A172 (cell line): ENCODE measurements at regions not wholly inside any gene's neighbourhood (a gene's known extent, or its start where the extent isn't known, plus 50 kb on each side); places are given as distances from the start of the nearest gene placed in this dataset.

Experiments
- DNase-seq: peaks from one replicate; pipeline ENCODE4 v3.0.0-alpha.2; 2015; ENCODE audit warnings: low spot score

GRCh38 chr17:13736916-13737315 lies 135.2 kb upstream of the HS3ST3A1 start:
- no peak for DNase-seq

- DNase-seq = no peak
Measured at GRCh38 chr17:13740686-13741085, 139.0 kb upstream of the HS3ST3A1 start.

- no peak for DNase-seq
Measured at GRCh38 chr17:13741744-13742143, 140.0 kb upstream of the HS3ST3A1 start.

DNA sequence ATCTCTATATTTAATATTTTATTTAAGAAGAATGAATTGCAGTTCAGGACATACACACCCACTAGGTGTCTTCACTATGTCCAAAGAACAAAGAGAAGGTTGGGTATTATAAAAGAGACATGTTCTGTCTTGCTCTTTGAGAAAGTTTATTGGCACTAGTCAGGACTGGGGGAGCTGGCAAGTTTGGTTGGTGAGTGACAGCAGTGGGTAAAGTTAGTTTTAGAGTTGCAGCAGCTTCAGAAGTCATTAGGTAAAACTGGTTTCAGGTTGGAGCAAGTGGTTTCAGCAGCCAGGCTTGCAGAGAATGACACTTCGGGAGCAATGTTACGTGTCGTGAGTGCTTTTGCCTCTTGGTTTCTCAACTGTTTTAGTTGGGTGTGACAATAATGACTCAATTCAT lies 142.2 kb upstream of the HS3ST3A1 start:
- DNase-seq = no peak

- no peak for DNase-seq
Measured at GRCh38 chr17:13746404-13746803, 144.7 kb upstream of the HS3ST3A1 start.

DNA sequence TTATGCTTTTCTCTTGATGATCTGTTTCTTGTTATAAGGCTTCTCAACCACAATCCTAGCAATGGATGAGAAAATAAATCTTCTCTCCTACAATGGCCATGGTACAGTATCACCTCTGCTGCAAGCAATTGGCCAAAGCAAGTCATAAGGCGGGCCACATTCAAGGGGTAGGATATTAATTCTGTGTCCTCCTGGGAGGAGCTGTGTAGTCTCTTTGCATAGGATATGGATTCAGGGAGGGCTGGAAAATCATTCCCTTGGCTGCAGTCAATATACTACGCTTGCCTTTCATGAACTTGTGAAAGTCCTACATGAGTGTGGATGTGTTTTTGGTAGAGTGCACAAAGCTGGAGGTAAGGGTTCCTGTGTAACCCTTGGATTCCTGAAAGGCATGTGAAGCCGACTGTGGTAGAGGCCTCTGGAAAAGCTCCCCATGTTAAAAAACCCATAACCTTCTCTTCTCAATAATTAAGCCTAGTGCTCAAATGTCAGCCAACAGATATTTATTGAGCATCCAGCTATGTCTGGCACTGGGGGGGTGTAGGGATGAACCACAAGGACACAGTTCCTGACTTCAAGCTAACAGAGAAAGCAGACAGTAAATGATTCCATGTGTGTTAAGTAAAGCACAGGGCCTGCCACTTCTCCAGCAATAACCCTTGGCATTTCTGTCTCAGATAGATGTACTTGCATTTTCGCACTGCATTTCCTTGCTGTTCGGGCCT lies 147.6 kb upstream of the HS3ST3A1 start:
- DNase-seq = no peak

DNA sequence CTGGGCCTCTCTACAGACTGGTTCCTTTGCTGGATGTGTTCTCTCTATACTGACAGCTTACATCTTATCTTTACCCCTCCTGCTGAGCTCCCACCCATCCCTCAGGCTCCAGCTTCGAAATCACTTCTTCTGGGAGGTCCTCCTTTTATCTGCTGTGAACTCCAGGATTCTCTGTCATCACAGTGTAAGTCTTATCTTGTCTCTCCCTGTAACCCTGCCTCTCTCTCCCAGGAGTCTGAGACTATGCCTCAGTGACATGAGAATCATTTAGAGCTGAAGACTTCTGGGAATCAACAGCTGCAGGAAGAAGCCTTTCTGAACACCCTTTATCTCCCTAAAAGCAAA lies 148.1 kb upstream of the HS3ST3A1 start:
- no peak for DNase-seq

GRCh38 chr17:13750816-13751793 lies 149.4 kb upstream of the HS3ST3A1 start:
- peak; percentile 69 for DNase-seq

- DNase-seq = no peak
Measured at GRCh38 chr17:13753154-13753553, 151.4 kb upstream of the HS3ST3A1 start.

- DNase-seq = no peak
Measured at GRCh38 chr17:13753771-13754170, 152.0 kb upstream of the HS3ST3A1 start.

GRCh38 chr17:13755851-13756250 lies 154.1 kb upstream of the HS3ST3A1 start:
- DNase-seq = no peak

GRCh38 chr17:13756763-13757162 lies 155.0 kb upstream of the HS3ST3A1 start:
- no peak for DNase-seq

DNA sequence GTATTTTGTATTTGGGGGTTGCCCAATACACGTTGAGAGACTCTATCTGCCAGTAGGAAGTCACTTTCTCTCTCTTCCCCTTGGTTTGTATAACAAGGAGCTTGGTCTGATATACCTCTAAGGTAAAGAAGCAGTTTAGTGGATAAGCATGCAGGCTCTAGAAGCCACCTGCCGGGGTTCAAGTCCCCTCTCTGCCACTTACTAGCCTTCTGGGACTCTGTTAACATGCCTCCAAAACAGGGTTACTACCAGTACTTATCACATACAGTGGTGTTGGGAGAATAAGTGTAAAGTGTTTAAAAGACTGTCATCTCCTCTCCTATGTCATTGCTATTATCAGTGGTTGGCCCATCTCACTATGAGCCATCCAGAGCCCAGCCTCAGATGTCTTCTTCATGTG lies 156.1 kb upstream of the HS3ST3A1 start:
- no peak for DNase-seq

DNA sequence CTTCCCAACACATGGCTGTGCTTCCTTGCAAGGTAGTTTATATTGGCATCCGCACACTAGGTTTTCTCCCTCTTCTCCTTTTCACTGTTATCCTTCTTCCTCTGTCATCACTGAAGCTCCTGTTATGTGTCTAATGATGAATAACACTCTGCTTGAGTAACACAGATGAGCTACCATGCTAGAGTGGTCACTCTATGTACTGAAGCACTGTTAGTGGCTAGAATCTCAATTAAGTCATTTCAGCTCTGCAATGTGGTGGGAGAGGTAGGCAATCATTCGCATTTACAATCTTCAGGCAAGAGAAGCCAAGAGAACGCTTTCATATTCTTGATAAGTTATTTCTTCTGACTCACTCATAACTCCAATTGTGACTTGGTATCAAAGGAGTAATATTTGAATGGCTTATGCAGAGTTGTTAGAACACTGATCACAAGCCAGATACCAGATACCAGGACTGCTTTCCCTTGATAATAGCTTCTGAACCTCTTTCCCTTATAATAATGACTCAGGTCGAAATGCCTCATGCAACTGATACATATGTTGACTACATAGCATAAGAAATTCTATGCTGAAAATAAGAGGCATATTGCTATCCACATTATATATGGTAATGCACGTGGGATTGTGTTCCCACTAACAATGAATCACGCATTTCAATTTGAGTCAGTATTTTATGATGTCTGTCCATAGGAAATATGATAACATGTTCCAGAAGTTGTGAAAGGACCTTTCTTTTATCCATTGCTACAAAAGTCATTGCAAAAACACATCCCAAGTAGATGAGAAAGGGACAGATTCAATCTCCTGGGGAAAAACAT lies 158.0 kb upstream of the HS3ST3A1 start:
- DNase-seq = no peak

DNA sequence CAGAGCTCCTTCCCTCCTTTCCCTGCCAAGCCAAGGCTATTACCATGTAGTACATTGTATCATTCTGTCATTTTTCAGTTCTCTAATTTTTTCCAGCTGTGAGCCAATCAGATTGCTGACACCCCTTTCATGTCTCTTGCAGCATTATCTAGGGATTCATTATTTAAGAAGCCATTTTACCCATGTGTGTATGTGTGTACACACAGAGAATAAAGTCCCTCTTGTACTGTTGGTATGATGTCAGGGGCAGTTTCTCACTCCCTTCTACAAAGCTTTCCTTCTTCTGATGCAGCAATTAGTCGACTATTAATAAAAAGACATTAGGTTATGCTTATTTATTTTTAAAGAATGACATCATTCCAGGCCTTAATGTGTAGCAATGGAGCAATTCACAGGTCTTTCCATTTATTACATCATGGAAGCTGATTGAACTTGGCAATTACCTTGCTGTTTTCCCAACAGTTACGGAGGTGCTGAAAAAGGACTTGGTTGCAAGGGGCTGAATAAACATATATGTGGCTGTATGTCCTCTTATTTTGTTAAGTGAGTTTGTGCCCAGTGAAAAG lies 159.4 kb upstream of the HS3ST3A1 start:
- DNase-seq = no peak

DNA sequence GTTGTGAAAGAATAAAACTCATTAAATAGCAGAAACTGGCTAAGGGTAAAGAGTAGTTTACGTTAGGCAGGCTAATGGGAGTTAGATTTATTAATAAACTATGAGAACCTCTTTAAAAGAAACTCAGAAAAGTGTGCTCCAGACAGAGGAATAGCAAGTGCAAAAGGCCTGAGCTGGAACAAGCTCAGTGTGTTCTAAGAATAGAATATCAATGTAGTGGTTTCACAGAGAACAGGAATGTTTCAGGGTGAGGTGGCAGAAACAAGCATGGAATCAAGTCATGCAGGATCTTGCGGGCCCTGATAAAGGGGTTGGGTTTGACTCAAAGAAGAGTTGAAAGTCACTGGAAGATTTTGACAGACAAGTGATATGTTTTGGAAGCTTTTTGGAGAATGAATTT lies 164.0 kb upstream of the HS3ST3A1 start:
- DNase-seq = no peak

DNA sequence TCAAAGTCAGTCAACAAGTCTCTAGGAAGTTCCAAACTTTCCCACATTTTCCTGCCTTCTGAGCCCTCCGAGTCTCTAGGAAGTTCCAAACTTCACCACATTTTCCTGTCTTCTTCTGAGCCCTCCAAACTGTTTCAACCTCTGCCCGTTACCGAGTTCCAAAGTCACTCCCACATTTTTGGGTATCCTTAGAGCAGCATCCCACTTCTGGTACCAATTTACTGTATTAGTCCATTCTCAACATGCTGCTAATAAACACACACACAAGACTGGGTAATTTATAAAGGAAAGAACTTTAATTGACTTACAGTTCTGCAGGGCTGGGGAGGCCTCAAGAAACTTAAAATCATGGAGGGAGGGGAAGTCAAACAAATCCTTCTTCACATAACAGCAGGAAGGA lies 169.0 kb upstream of the HS3ST3A1 start:
- DNase-seq = no peak

GRCh38 chr17:13775450-13775849 lies 173.7 kb upstream of the HS3ST3A1 start:
- DNase-seq = no peak

GRCh38 chr17:13776027-13776551 lies 174.4 kb upstream of the HS3ST3A1 start:
- no peak for DNase-seq

DNA sequence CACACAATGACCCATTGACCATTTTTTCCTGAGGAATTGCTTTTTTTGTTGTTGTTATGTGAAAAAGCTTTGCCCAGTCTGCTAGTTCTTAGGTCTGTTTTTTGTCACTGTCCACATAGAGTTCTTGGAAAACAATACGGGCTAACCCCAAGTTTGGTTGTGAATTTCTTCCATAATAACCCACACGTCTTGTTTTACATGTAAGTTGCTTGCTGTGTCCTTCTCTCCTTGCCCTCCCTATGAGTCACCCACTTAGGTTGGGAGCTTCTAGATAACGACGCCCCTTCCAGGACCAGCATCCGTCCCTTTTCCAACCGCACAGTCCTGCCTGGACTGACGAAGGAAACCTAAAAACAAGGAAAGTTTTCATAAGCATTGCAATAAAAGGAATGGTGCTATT lies 175.3 kb upstream of the HS3ST3A1 start:
- DNase-seq = no peak

DNA sequence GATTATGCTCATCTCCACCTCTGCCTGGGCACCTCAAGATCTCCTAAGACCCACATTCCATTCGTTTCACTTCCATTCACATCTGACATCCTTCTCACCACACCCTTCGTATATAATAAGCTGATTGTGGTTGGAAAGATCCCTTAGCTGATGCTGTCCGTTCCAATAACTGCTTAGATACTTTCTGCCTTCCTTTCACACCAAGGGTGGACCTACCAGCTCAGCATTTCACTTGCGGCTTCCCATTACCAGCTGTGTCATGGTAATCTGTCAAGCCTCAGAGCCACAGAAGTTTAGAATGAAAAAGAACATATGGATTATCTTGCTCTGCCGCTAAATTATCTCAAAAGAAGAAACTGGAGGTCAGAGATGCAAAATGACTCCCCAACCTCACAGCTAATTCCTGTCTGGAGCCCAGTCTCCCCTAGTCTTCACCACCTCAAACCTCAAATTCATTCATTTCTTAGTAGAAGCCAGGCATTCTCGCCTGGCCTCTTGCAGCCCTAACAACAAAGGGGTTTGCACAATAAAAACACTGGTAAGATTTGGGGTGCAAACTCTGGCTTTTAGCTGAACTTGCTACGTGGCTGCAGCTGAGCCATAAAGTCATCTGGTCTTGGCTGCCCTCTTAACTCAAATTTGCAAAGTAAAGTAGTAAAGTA lies 182.8 kb upstream of the HS3ST3A1 start:
- no peak for DNase-seq
